HG03066 (cell line): ENCODE measurements at regions not wholly inside any gene's neighbourhood (a gene's known extent, or its start where the extent isn't known, plus 50 kb on each side); places are given as distances from the start of the nearest gene placed in this dataset.
"Not testable (repeated sequence)": the region's sequence is repeated elsewhere in the genome, so short reads cannot be mapped to it uniquely, and the experiment has no call there.

Experiments used
- ATAC-seq: cut with Tn5 transposase; IDR thresholded peaks from one replicate; pipeline ENCODE4 v1.9.1; 2021; ENCODE audit warnings: low read depth; ENCODE audit not compliant: unreplicated experiment

DNA sequence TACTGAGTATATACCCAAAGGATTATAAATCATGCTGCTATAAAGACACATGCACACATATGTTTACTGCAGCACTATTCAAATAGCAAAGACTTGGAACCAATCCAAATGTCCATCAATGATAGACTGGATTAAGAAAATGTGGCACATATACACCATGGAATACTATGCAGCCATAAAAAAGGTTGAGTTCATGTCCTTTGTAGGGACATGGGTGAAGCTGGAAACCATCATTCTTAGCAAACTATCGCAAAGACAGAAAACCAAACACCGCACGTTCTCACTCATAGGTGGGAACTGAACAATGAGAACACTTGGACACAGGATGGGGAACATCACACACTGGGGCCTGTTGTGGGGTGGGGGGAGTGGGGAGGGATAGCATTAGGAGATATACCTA lies 378.3 kb upstream of the PIK3R1 start:
- not testable (repeated sequence) for ATAC-seq

DNA sequence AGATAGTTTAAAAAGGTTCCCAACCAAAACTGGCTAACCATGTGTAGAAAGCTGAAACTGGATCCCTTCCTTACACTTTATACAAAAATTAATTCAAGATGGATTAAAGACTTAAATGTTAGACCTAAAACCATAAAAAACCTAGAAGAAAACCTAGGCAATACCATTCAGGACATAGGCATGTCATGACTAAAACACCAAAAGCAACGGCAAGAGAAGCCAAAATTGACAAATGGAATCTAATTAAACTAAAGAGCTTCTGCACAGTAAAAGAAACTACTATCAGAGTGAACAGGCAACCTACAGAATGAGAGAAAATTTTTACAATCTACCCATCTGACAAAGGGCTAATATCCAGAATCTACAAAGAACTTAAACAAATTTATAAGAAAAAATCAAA lies 379.1 kb upstream of the PIK3R1 start:
- ATAC-seq, result not testable (repeated sequence)

DNA sequence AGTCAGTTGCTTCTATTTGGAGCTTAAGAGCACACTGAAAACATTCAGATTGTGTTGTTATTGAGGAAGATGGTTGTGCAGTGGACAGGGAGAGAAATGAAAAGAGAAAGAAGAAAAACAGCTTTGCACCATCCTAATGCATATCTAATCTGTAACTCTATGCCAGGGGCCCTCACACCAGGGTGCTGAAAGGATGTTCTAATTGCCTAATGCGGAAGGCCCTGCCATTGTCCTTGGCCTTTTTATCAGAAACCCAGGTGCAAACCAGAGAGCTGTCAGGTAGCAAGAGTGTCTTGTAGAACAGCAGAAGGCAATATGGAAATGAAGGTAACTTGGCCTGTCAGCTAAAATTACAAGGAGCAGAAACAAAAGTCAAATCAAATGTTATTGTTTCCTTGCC lies 384.5 kb upstream of the PIK3R1 start:
- no peak for ATAC-seq

DNA sequence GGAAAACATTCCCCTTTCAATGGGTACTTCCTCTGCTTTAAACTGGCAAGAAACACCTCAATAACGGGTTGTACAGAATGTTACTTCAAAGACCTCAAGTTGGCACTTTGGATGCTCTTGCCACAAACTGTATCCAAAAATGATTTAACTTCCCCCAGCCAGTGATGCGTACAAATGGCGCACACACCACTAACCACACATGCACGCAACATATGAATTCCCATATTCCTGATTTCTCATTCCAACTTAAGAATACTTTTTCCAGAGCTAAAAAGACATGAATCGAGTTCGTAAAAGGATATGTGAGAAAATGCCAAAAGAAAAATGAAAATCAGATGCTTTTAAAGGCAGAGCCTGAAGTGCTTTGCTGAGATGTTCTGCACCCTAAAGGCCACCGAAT lies 388.0 kb upstream of the PIK3R1 start:
- ATAC-seq, result no peak

DNA sequence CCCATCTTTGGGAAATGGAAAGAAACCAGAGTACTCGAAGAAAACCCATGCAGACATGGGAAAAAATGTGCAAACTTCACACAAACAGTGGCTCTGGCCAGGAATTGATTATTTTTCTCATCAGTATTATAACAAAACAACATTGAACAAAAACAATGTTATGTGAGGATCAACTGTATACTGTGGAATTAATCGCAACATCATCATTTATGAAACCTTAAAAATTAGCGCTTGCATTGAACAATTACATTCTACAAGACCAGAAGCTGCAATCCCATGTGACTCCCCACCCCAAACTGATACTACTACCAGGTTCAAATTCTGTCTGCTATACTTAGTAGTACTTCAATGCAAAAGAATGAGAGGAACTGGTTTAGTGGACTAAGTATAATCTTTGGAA lies 390.7 kb upstream of the PIK3R1 start:
- ATAC-seq, result no peak

DNA sequence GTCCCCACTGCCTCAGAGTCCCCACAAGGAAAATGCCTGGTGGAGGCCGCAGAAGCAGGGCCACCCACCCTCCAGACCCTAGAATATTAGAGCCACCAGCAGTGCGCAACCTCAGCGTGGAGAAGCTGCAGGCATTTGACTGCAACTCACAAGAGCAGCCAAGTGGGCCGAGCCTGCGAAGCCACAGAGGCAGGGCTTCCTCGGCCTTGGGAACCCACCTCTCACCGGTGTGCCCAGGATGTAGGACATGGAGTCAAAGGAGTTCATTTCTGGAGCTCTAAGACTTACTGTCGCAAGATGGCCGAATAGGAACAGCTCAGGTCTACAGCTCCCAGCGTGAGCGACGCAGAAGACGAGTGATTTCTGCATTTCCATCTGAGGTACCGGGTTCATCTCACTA lies 397.9 kb upstream of the PIK3R1 start:
- no peak for ATAC-seq

DNA sequence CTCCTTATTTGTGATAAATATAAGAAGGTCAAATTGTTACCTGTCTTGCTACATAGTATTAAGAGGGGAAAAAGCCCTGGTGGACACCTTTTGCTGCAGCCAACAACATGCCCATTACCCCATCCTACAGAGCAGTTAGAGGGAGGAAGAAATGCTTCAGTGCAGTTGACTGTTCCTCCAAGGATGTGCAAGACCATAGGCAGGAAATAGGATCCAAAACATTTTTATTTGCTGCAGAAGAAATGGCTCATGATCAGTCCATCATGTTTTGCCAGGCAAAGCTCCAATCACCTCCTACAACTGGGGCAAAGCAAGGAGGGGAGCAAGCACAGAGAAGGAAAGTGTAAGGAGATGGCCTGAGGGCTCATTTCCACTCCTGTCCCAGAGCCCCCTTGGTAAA lies 399.1 kb upstream of the PIK3R1 start:
- no peak for ATAC-seq

DNA sequence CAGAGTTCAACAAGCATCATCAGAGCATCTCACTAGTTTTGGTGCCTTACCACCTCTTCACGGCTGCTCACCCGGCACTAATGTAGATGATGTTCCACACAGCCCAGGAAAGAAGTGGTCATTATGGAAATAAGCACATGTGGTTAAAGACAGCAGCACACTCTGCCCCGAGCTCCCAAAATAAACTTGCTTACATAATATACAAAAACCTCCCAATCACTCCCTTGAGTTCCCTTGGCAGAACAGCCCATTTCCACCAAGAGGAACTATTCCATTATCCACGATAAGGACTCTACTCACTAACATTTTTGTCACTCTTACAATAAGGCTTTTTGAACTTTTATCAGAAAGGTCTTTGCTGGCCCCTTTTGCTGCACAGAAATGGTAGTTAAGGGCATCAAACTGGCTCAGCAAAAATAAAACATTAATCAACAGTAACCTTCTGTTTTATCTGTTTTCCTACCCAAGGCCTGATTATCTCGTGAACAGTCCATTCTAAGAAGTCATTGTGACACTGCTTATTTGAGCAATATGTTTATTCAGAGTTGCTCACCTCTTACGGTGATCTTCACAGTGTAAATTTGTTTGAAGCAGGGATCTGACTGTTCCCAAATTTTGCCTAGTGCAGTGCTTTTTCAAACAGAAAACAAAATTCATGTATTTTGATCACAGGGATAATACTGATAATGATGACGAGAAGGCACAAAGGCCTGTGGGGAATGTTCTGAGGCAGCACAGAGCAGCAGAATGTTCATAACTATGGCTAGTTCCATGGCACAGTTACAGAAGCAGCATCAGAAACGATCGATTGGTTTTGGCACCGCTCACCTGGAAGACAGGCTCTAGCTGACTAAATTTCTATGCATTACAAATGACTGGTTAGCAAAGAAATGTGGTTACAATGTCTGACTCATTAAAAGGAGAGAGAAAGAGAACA lies 399.8 kb upstream of the PIK3R1 start:
- ATAC-seq, result peak; percentile 57

DNA sequence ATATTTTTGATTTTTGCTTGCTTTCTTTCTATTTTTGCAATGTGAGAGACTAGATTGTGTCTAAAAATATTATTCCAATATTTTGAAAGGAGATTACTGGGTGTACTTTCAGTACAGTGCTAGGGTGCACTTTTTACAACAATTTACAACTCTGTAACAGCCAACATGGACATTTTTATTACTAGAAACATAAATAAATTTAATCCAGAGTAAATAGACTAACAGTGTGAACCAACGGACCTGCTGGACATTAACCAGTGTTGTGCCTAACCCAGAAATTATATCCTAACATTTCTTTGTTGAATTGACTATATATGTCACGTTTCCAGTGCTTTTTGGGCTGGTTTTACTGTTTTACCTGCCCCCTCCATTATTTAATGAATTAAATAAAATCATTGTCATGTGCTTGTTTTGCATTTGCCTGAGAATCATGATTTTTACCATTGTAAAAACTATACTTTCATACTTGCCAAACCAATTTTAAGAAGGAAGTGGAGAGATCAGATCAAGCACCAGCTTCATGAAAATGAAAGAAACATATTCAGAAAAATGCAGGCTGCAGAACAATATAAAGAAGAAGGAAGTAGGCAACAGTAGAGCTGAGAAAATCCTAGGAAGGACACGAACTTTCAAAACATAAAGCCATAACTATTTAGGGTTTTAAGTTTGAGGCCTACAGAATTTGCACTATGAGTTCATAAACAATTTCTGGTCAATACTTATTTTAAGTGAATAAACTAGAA lies 400.8 kb upstream of the PIK3R1 start:
- peak; percentile 60 for ATAC-seq

DNA sequence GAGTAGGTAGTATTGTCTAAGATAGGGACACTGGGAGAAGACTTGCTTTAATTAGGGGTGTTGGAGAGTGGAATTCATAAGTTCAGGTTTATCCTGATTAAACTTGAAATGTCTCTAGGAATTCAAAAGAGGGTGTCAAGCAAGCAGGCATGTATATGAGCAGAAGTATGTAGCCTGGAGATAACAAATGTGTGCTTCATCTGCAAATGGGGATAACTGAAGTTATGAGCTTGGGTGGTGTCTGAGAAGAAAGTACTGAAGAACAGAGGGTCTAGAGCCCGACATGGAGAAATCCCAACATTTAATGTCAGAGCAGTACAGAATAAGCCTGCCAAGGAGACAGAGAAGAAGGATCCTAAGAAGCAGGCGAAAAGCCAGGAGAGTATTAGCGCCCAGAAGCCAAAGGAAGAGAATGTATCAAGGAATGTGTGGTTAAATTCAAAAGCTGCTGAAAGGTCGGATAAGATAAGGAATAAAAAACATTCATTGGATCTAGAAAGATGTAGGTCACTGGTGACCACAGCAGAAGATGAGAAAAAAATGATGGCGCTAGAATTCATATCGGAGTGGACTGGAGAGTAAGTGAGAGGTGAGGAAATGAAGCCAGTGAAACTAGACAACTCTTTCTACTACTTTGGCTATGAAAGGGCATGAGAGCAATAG lies 401.5 kb upstream of the PIK3R1 start:
- ATAC-seq, result no peak

DNA sequence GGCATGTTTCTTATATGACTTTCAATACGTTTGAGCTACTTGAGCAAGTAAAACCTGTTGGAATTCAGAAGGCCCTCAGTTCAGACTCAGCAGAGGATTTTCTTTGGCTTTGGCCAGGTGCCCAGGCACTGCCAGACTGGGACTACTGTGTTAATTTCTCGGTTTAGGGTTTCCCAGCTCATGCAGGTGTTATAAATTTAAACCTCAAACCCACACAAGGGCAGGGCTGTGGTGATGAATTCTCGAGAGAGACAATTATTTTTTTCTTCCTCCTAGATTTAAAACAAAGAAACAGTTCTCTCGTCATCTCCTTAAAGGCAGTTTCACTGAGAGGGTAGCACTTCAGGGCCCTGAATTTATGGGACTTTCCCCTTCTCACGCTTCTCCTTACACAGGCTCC lies 406.0 kb upstream of the PIK3R1 start:
- peak; percentile 43 for ATAC-seq

DNA sequence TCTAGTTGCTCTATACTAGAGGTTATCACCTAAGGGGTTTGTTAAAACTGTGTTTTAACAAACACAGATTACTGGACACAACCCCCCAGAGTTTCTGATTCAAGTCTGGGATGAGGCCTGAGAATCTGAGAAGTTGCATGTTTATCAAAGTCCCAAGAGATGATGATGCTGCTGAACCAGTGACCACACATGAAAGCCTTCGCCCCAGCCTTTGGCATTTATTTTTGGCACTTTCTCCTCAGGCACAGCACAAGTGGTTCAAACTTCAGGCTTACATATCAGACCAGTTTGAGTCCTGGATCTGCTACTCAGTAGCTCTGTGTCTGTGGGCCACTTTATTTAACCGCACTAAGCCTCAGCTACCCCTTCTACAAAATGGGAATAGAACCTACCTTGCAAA lies 407.2 kb upstream of the PIK3R1 start:
- ATAC-seq, result no peak

DNA sequence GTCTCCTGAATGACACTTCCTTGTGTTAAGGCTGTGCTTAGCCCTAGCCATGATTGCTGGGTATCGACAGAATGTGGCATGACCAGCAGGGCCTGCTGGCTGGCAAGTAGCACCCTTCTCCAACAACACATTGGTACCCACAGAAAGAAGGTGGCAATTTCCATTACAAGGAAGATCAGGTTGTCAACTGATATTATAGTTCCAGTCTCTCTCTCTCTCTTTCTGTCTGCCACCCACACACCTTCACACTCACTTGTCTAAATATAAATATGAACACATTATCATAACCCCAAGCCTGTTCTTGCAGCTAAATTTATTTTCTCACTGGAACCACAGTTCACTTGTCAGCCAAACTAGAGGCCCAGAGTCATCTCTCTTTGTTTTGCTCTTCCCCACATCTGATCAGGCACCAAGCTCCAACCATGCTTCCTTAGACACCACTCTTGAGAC lies 408.1 kb upstream of the PIK3R1 start:
- ATAC-seq, result peak; percentile 68

DNA sequence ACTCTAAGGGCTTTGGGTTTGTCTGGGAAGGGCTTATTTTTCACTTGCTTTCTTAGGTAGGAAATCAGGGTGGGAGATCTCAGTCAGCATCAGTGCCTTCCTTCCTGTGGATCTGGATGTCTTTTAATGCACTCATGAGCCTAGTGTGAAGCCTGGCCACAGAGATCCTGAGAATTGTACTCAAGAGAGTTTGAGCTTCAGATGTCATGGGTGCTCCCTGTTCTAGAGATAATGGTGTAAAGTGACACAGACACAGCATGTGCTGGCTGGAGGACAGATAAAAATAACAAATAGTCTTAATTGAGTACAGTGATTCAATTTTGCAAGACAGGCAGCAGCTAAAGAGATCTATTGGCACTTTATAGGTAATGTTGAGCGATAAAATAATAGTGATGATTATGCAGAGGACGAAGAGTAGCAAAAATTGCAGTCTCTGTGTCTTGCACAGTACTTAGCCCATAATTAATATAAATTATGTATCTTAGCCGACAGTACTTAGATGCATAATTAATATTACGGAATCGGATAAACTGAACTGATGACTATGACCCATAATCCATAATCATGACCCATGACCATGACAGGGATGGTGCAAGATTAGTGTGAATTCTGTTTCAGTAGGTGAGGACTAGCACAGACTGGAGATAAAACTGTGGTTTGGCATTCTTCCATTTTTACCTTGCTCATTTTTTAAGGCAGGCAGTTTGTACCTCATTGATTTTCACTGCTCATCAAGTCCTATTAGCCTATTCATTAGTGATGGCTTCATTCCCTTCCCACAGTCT lies 408.7 kb upstream of the PIK3R1 start:
- ATAC-seq, result peak; percentile 3

DNA sequence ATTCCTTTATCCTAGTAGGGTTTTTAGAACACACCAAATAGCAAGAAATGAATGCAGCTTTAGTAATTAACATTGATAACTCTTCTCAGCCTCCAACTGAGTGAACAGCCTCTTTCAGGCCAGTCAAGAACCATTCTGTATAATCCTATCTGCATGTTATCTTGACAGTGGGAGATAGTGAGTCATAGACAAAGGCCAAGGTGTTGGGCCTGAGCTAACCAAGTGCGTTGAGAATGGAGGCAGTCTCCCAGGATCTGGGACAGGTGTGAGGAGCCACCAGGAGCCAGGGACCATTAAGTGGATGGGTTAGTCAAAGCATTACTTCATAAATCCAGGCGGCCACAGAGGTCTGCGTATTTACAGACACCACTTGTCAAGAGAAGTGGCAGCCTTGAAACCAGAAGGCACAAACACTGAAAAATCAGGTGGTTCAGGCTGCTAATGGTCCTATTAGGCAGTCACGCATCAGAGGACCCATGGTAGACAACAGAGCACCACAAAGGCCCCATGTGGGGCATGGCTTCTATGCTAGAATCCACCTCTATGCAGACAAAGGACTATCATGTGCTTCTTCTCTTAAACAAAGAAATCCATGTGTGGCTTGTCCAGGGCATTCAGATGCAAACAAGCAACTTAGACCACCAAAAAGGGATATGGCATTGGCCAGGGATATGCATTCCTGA lies 409.7 kb upstream of the PIK3R1 start:
- no peak for ATAC-seq

DNA sequence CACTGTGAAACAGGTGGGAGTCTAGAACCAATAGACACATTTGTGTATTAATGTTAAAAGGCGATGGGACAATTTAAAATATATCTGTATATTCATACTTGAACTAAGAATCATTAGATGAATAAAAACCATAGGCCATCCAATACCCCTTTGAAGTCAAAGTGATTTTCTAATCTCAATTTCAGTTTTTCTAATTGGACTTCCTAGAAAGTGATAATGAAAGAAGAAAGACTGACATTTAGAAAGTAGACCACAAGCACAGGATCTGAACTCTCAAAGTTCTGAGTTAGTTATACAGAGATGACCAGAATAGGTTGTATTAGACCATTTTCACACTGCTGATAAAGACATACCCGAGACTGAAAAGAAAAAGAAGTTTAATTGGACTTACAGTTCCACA lies 412.8 kb upstream of the PIK3R1 start:
- peak; percentile 40 for ATAC-seq

DNA sequence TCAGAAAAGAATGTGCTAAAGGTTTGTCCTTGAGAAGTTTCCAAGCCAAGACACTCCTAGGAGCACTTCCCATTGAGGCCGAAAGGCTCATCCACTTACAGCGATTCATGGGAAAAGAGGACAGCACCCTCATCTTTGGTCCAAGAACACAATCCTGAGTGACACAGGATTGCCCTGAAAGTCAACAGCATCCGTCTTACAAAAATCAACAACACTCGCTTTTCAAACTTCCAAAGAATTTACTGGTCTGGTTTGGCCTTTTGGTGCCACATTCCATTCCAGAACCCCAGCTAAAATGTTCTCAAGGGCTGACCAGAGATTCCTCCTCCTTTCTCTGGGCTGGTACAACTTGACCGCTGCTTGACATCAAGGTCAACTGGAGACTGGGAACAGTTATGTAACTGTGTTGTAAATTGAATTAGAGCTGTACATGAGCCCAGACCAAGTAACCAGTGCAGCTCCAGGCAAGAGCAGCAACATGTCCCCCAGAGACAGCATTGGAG lies 415.8 kb upstream of the PIK3R1 start:
- ATAC-seq, result no peak

DNA sequence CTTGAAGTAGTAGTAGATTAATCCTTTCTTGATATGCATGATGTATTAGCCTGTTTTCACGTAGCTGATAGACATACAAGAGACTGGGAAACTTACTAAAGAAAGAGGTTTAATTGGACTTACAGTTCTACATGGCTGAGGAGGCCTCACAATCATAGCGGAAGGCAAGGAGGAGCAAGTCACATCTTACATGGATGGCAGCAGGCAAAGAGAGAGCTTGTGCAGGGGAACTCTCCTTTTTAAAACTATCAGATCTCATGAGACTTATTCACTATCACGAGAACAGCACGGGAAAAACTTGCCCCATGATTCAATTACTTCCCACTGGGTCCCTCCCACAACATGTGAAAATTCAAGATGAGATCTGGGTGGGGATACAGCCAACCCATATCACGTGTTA lies 417.1 kb upstream of the PIK3R1 start:
- not testable (repeated sequence) for ATAC-seq

DNA sequence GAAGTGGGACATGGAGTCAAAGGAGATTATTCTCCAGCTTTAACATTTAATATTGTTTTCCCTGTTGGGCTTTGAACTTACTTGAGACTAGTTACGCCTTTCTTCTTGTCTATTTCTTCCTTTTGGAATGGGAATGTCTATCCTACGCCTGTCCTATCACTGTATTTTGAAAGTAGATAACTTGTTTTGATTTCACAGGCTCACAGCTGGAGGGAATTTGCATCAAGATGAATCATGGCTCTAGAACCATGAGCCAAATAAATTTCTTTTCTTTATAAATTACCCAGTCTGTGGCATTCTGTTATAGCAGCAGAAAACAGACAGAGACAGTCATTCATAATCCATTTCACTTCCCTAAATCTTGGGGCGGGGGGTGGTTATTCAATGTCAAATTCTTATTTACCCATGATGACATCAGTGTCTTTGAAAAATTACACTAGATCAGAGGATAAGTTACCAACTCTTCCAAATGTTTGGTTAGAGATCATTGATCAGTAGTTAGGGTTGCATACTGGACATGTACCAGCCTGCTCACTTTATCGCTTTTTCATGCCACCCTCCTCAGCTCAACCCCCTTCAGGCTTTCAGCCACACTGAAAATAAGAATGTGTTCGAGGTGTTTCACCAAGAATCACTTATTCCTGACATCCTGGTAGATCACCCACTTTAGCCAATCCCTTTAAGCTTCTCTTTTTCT lies 419.6 kb upstream of the PIK3R1 start:
- no peak for ATAC-seq
